Activated naive CD4-positive, alpha-beta T cell treated with anti-CD3 and anti-CD28 coated beads, Interleukin-2, amount 50 U/mL, for 24 hours (primary cell): ENCODE measurements at regions not wholly inside any gene's neighbourhood (a gene's known extent, or its start where the extent isn't known, plus 50 kb on each side); places are given as distances from the start of the nearest gene placed in this dataset.
"Not testable (repeated sequence)": the region's sequence is repeated elsewhere in the genome, so short reads cannot be mapped to it uniquely, and the experiment has no call there.

Experiments used
- H3K27ac Mint-ChIP-seq: one replicate; pipeline ENCODE4 v1.8.0; 2021; ENCODE audit warnings: mild to moderate bottlenecking, mixed read lengths
- H3K27me3 Mint-ChIP-seq: one replicate; pipeline ENCODE4 v1.8.0; 2021; ENCODE audit warnings: mixed read lengths
- H3K36me3 Mint-ChIP-seq: one replicate; pipeline ENCODE4 v1.8.0; 2021; ENCODE audit warnings: mixed read lengths
- H3K4me1 Mint-ChIP-seq: one replicate; pipeline ENCODE4 v1.8.0; 2021; ENCODE audit warnings: mixed read lengths
- H3K4me3 Mint-ChIP-seq: one replicate; pipeline ENCODE4 v1.8.0; 2021; ENCODE audit warnings: mild to moderate bottlenecking, mixed read lengths
- H3K9me3 Mint-ChIP-seq: one replicate; pipeline ENCODE4 v1.8.0; 2021; ENCODE audit warnings: mixed read lengths

DNA sequence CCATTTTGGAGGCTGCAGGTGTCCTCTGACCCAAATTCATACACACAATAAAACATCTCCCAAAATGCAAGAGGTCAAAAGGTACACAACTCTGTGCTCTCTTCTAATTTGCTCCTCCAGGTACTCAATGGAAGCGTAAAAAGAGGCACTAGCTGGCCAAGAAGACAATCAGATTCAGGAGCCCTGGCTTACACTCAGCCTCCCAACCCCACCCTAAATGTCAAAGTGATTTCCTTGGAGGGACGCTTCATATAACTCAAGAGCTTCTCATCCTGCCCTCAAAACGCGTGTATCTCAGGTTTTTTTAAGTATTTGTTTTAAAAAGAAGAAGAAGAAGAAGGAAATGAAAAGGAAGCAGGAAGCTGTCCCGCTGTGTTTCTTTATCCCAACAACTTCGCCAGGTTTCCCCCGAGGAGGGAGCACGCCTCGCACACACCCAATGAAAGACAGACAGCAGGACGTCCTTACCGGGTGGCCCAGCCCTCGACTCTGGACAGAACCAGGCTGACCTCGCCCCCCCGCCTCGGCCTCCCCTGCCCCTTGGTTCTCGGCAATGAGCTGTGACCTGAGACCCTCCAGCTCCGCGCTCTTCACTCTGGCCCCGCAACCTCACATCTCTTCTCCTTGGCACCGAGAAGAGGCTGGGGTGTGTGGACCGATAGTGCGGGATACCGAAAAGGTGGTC is 620.7 kb upstream of the ZNF385D start:
- Mint-ChIP-seq H3K27ac (no peak overlapping the region), H3K4me3 (no peak overlapping the region), H3K4me1 (no peaks in the 10 kb centered on the region), H3K27me3 (peaks cover 22% of the 10 kb centered on the region), H3K9me3 (peaks cover 9% of the 10 kb centered on the region), H3K36me3 (no peaks in the 10 kb centered on the region)

- Mint-ChIP-seq H3K4me3 (no peak overlapping the region), H3K4me1 (no peaks in the 10 kb centered on the region), H3K36me3 (no peaks in the 10 kb centered on the region), H3K27ac (no peak overlapping the region), H3K27me3 (peaks cover 22% of the 10 kb centered on the region), H3K9me3 (peaks cover 9% of the 10 kb centered on the region)
These were observed 621.5 kb upstream of the ZNF385D start for GRCh38 chr3:22372292-22373062.

- H3K36me3 Mint-ChIP-seq, result no peaks in the 10 kb centered on the region
- H3K4me1 Mint-ChIP-seq, result no peaks in the 10 kb centered on the region
- H3K27ac Mint-ChIP-seq, result no peak overlapping the region
- H3K4me3 Mint-ChIP-seq, result no peak overlapping the region
- H3K27me3 Mint-ChIP-seq, result peaks cover 22% of the 10 kb centered on the region
- H3K9me3 Mint-ChIP-seq, result peaks cover 9% of the 10 kb centered on the region
These were observed 622.2 kb upstream of the ZNF385D start for GRCh38 chr3:22373182-22373581.

DNA sequence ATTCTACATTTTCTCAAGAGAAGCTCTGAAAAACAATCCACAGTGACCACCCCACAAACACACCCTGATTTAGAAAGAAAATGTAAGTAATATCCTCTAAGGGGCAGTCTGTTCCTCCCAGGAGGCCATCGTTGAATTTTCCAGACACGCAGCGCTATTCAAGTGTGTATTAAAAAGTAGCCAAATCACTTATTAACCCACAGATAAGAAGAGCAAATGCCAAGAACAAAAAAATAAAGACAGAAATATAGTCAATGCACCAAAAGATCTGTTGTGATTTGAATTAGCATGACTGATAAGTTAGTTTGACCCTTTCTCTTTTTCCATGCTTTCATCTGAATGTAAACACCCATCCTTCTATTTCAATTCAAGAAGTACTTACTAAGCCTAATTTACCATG is 622.8 kb upstream of the ZNF385D start:
- H3K36me3 Mint-ChIP-seq, result no peaks in the 10 kb centered on the region
- no peaks in the 10 kb centered on the region for H3K4me1 Mint-ChIP-seq
- no peak overlapping the region for H3K4me3 Mint-ChIP-seq
- no peak overlapping the region for H3K27ac Mint-ChIP-seq
- peaks cover 9% of the 10 kb centered on the region for H3K9me3 Mint-ChIP-seq
- peaks cover 22% of the 10 kb centered on the region for H3K27me3 Mint-ChIP-seq

GRCh38 chr3:22377421-22377820 is 626.4 kb upstream of the ZNF385D start:
- peaks cover 11% of the 10 kb centered on the region for H3K27me3 Mint-ChIP-seq
- H3K36me3 Mint-ChIP-seq, result no peaks in the 10 kb centered on the region

DNA sequence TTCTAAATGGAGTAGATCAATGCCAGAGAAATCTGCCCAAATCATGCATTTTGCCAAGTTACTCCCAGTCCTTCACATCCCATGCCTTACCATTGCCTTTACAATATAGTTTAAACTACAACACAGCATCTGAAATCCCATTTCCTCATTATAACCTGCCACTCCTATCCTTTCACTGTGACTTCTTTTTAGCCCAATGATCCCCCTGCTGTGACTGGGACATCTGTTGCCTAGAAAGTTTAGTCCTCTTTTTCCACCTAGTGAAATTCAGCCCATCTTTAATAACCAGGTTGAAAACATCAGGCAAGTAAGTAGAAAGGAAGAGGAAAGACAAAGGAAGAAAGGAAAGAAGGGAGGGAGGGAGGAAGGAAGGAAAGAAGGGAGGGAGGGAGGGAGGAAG is 627.9 kb upstream of the ZNF385D start:
- Mint-ChIP-seq H3K36me3 (no peaks in the 10 kb centered on the region), H3K9me3 (peaks cover 14% of the 10 kb centered on the region), H3K27me3 (peaks cover 3% of the 10 kb centered on the region), H3K4me1 (no peaks in the 10 kb centered on the region), H3K27ac (no peak overlapping the region), H3K4me3 (no peak overlapping the region)

More at GRCh38 chr3:22377421-22377820, 626.4 kb upstream of the ZNF385D start:
- H3K4me3 Mint-ChIP-seq, result no peak overlapping the region
- no peaks in the 10 kb centered on the region for H3K4me1 Mint-ChIP-seq
- peaks cover 16% of the 10 kb centered on the region for H3K9me3 Mint-ChIP-seq
- no peak overlapping the region for H3K27ac Mint-ChIP-seq

- H3K9me3 Mint-ChIP-seq, result peaks cover 6% of the 10 kb centered on the region
- H3K4me1 Mint-ChIP-seq, result no peaks in the 10 kb centered on the region
- H3K36me3 Mint-ChIP-seq, result no peaks in the 10 kb centered on the region
- H3K27ac Mint-ChIP-seq, result no peak overlapping the region
- H3K27me3 Mint-ChIP-seq, result no peaks in the 10 kb centered on the region
- no peak overlapping the region for H3K4me3 Mint-ChIP-seq
These were observed 629.2 kb upstream of the ZNF385D start for GRCh38 chr3:22380253-22380652.

DNA sequence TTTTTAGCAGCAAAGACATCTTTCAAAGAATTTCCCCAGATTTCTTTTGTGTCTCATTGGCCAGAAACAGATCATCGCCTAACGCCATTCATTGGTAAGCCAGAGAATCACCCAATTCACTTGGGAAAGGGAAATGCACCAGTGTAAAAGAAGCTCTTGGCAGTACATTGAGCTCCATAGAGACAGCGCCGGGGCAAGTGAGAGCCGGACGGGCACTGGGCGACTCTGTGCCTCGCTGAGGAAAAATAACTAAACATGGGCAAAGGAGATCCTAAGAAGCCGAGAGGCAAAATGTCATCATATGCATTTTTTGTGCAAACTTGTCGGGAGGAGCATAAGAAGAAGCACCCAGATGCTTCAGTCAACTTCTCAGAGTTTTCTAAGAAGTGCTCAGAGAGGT is 630.6 kb upstream of the ZNF385D start:
- not testable (repeated sequence) for H3K27ac Mint-ChIP-seq, H3K9me3 Mint-ChIP-seq

DNA sequence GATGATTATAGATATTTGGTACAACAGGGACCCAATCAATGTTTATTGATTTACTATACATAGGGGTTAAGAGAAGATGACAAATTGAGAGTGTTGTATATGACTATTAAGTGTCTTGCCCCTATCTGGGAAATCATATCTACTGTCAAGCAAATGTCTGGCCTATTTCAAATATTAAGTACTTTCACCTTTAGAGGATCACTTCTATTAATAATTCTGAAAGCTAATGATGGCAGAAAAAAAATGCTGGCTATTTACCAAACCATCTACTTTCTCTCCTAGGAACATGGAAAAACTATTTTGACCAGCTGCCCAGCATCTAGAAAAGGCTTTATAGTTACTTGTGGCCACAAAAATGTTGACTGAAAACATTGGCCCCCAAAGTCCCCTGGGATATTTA is 632.3 kb upstream of the ZNF385D start:
- Mint-ChIP-seq H3K4me1 (no peaks in the 10 kb centered on the region), H3K9me3 (peaks cover 6% of the 10 kb centered on the region), H3K36me3 (no peaks in the 10 kb centered on the region), H3K27ac (no peak overlapping the region), H3K4me3 (no peak overlapping the region), H3K27me3 (no peaks in the 10 kb centered on the region)

More for the DNA sequence above, 630.6 kb upstream of the ZNF385D start:
- not testable (repeated sequence) for H3K4me3 Mint-ChIP-seq, H3K36me3 Mint-ChIP-seq, H3K4me1 Mint-ChIP-seq, H3K27me3 Mint-ChIP-seq

DNA sequence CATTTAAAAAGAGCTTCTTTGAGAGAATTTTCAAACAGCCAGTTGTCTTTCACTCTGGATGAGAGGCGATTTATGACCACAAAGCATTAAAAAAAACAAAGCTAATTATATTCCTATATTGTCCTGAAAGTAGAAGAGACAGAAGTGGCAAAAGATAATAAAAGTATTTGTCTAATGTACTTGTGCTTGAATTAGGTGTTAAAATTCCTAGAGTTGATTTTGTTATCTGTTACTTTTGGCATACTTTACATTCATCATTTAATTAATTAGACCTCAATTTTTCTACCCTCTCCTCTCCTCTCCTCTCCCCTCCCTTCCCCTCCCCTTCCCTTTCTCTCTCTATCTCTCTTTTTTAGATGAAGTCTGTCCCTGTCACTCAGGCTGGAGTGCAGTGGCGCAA is 635.1 kb upstream of the ZNF385D start:
- Mint-ChIP-seq H3K27me3 (no peaks in the 10 kb centered on the region), H3K36me3 (no peaks in the 10 kb centered on the region), H3K27ac (no peak overlapping the region), H3K9me3 (peaks cover 6% of the 10 kb centered on the region), H3K4me3 (no peak overlapping the region), H3K4me1 (no peaks in the 10 kb centered on the region)

DNA sequence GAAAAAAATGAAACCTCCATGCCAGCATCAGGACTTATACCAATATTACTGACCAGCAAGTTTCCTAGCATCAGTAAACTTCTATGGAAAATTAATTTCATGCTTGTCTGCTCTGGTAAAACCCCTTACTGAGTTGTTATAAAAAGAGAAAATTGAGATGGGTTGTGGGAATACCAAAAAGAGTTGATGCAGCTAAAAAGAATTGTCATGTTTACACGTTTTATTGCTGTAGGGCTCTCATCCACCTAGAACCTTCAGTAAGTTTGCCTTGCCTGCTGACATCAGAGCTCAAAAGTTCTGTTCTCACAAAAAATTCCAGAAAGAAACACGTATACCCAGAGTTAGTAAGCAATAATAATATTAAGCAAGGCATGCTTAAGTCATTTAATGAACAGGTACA is 641.3 kb upstream of the ZNF385D start:
- H3K27me3 Mint-ChIP-seq, result no peaks in the 10 kb centered on the region
- H3K9me3 Mint-ChIP-seq, result no peaks in the 10 kb centered on the region
- no peak overlapping the region for H3K27ac Mint-ChIP-seq
- H3K4me3 Mint-ChIP-seq, result no peak overlapping the region
- H3K4me1 Mint-ChIP-seq, result no peaks in the 10 kb centered on the region
- H3K36me3 Mint-ChIP-seq, result no peaks in the 10 kb centered on the region

- no peaks in the 10 kb centered on the region for H3K27me3 Mint-ChIP-seq
- no peaks in the 10 kb centered on the region for H3K36me3 Mint-ChIP-seq
- H3K4me1 Mint-ChIP-seq, result no peaks in the 10 kb centered on the region
- H3K4me3 Mint-ChIP-seq, result no peak overlapping the region
- no peak overlapping the region for H3K27ac Mint-ChIP-seq
- H3K9me3 Mint-ChIP-seq, result no peaks in the 10 kb centered on the region
These were observed 641.8 kb upstream of the ZNF385D start for GRCh38 chr3:22392859-22393258.

DNA sequence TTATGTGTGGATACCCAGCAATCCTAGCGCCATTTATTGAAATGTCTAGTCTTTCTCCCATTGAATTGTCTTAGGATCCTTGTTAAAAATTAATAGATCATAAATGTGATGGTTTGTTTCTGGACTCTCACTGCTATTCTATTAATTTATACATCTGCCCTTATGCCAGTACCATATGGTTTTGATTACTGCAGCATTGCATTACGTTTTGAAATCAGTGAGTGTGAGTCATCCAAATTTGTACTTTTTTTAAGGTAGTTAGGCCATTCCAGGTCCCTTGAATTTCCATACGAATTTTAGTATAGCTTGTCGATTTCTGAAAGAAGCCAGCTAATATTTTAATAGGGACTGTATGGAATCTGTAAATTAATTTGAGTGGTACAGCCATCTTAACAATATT is 648.6 kb upstream of the ZNF385D start:
- Mint-ChIP-seq H3K4me3 (no peak overlapping the region), H3K4me1 (no peaks in the 10 kb centered on the region), H3K36me3 (no peaks in the 10 kb centered on the region), H3K9me3 (peaks cover 6% of the 10 kb centered on the region), H3K27me3 (no peaks in the 10 kb centered on the region), H3K27ac (no peak overlapping the region)

DNA sequence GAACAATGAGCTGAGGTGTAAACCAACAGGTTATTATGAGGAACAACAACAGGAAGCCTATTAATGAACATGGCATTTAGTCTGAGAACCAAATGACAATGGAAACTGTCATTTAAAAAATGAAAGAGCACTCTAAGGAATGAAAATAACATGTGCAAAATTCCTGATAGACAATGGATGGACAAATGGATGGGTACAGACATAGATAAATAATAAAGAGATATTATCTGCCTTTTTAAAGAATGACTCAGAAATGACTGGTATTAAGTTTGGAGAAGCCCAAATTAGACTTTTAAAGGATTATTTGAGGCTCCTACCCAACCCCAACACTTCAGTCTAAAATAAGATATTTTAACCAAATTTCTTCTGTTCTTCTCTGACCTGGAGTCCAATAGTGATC is 650.5 kb upstream of the ZNF385D start:
- no peak overlapping the region for H3K4me3 Mint-ChIP-seq
- no peaks in the 10 kb centered on the region for H3K4me1 Mint-ChIP-seq
- peaks cover 6% of the 10 kb centered on the region for H3K9me3 Mint-ChIP-seq
- H3K27me3 Mint-ChIP-seq, result no peaks in the 10 kb centered on the region
- H3K27ac Mint-ChIP-seq, result no peak overlapping the region
- H3K36me3 Mint-ChIP-seq, result no peaks in the 10 kb centered on the region

- no peaks in the 10 kb centered on the region for H3K27me3 Mint-ChIP-seq
- peaks cover 7% of the 10 kb centered on the region for H3K9me3 Mint-ChIP-seq
- H3K4me1 Mint-ChIP-seq, result no peaks in the 10 kb centered on the region
- no peak overlapping the region for H3K27ac Mint-ChIP-seq
- no peak overlapping the region for H3K4me3 Mint-ChIP-seq
- no peaks in the 10 kb centered on the region for H3K36me3 Mint-ChIP-seq
These were observed 663.2 kb upstream of the ZNF385D start for GRCh38 chr3:22414239-22414638.

DNA sequence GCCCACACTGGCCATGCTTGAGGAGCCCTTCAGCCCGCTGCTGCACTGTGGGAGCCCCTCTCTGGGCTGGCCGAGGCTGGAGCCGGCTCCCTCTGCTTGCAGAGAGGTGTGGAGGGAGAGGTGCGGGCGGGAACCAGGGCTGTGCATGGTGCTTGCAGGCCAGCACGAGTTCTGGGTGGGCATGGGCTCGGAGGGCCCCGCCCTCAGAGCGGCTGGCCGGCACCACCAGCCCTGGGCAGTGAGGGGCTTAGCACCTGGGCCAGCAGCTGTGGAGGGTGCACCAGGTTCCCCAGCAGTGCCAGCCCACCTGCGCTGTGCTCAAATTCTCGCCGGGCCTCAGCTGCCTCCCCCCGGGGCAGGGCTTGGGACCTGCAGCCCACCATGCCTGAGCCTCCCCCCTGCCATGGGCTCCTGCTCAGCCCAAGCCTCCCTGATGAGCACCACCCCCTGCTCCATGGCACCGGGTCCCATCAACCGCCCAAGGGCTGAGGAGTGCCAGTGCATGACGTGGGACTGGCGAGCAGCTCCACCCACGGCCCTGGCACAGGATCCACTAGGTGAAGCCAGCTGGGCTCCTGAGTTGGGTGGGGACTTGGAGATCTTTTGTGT is 665.9 kb upstream of the ZNF385D start:
- not testable (repeated sequence) for H3K4me3 Mint-ChIP-seq, H3K4me1 Mint-ChIP-seq, H3K27ac Mint-ChIP-seq, H3K9me3 Mint-ChIP-seq, H3K36me3 Mint-ChIP-seq, H3K27me3 Mint-ChIP-seq
